ENCODE measurements at regions not wholly inside any gene's neighbourhood (a gene's known extent, or its start where the extent isn't known, plus 50 kb on each side); places are given as distances from the start of the nearest gene placed in this dataset.

GRCh38 chr14:71267691-71268090, 360.4 kb downstream of the PCNX1 start:
- no peak overlapping the region for H3K4me3 ChIP-seq (ENCODE audit: control insufficient read depth, low read depth, low read length)
- DNase-seq (ENCODE audit: low read depth) = no peak
- TF ChIP-seq CTCF (IDR thresholded peaks at IDR 0.05; ENCODE audit: control insufficient read depth, insufficient read depth, low read depth, low read length, missing control alignments) = no peak

DNA sequence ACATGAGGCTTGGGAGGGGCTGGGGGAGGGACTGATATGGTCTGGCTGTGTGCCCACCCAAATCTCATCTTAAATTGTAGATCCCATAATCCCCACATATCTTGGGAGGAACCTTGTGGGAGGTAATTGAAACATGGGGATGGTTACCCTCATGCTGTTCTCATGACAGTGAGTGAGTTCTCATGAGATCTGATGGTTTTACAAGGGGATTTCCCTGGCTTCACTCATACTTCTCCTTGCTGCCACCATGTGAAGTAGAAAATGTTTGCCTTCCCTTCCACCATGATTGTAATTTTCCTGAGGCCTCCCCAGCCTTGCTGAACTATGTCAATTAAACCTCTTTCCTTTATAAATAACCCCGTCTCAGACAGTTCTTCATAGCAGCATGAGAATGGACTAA, 362.9 kb downstream of the PCNX1 start:
- no peak overlapping the region for H3K4me3 ChIP-seq (ENCODE audit: control insufficient read depth, low read depth, low read length)
- TF ChIP-seq CTCF (IDR thresholded peaks at IDR 0.05; ENCODE audit: control insufficient read depth, insufficient read depth, low read depth, low read length, missing control alignments) = no peak
- DNase-seq (ENCODE audit: low read depth) = no peak

- DNase-seq (ENCODE audit: low read depth) = no peak
- H3K4me3 ChIP-seq (ENCODE audit: control insufficient read depth, low read depth, low read length) = no peak overlapping the region
- TF ChIP-seq CTCF (IDR thresholded peaks at IDR 0.05; ENCODE audit: control insufficient read depth, insufficient read depth, low read depth, low read length, missing control alignments) = no peak
Measured at GRCh38 chr14:71271166-71271945, 364.1 kb downstream of the PCNX1 start.

GRCh38 chr14:71273366-71273765, 366.1 kb downstream of the PCNX1 start:
- DNase-seq (ENCODE audit: low read depth) = no peak
- no peak overlapping the region for H3K4me3 ChIP-seq (ENCODE audit: control insufficient read depth, low read depth, low read length)
- TF ChIP-seq CTCF (IDR thresholded peaks at IDR 0.05; ENCODE audit: control insufficient read depth, insufficient read depth, low read depth, low read length, missing control alignments) = no peak

DNA sequence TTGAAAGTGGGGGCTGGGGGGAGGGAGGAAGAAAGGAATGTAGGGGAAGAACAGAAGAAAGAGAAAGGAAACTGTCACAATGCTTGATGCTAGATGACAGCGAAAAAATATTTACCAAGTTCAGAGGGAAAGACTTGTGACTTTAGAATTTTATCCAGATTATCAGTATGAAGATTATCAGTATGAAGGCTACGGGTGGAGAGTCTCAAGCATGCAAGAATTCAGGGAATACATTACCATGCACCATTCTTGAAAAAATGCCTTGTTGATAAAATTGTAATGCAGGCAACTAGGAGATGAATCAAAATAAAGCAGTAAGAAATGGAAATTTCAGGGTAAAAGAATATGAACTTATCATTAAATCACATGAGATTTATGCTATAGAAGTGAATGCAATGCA, 376.8 kb downstream of the PCNX1 start:
- H3K4me3 ChIP-seq (ENCODE audit: control insufficient read depth, low read depth, low read length) = no peak overlapping the region
- TF ChIP-seq CTCF (IDR thresholded peaks at IDR 0.05; ENCODE audit: control insufficient read depth, insufficient read depth, low read depth, low read length, missing control alignments) = no peak
- DNase-seq (ENCODE audit: low read depth) = no peak

DNA sequence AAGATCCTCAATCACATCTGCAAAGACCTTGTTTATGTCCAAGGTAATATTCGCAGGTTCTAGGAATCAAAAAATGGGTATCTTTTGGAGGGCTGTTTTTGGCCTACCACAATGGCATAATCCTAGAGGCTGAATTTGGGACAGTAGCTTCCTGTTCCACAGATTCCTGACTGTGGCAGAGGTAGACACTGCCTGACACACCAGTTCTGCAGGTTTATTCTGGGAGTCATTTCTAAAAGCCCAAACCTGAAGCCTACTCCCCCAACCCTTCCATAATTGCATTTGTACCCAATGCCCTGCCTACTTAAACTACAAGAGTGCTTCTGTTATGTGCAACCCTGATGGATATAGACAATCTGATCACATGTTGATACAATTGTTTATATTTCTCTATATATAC, 378.9 kb downstream of the PCNX1 start:
- DNase-seq (ENCODE audit: low read depth) = no peak
- no peak for TF ChIP-seq CTCF (IDR thresholded peaks at IDR 0.05; ENCODE audit: control insufficient read depth, insufficient read depth, low read depth, low read length, missing control alignments)
- no peak overlapping the region for H3K4me3 ChIP-seq (ENCODE audit: control insufficient read depth, low read depth, low read length)

All from AG09309 (cell line).